ENCODE measurements at regions not wholly inside any gene's neighbourhood (a gene's known extent, or its start where the extent isn't known, plus 50 kb on each side); places are given as distances from the start of the nearest gene placed in this dataset.

DNA sequence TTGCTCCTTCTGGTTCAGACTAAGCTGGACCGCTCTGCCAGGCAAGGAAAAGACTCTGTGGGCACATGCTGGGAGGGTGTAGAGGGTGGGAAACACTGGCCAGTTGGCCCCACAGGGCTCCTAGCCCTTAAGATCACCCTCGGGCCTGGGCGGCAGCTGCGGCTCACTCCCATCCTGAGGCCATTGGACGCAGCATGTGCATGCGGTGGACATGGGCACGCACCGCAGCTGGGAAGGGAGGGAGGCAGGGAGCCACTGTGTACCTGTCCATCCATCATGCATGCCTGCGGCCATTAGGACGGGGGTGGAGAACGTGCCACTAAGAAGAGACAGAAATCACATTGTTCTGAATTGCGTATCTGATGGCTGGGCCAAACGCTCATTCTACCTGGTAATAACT, 140.1 kb upstream of the THBS2 start:
- no peaks in the 10 kb centered on the region for H3K36me3 ChIP-seq (ENCODE audit: control insufficient read depth in 2 of 2, extremely low read depth in 1 of 2, insufficient read depth in 2 of 2, low read length in 2 of 2)
- H2AFZ ChIP-seq (ENCODE audit: low read depth, low read length): no peak overlapping the region
- no peak overlapping the region for H3K4me2 ChIP-seq (ENCODE audit: insufficient read depth, low read length)
- peaks cover 2% of the 10 kb centered on the region for H3K9me3 ChIP-seq (replicated peaks; ENCODE audit: control insufficient read depth, insufficient read depth, low read length)
- intact Hi-C loops (cut with micrococcal nuclease): no loop called here
- FAIRE-seq (no peak), DNase-seq (ENCODE audit: low read depth, low spot score) (no peak)
- H3K4me1 ChIP-seq (ENCODE audit: control insufficient read depth, extremely low read depth, insufficient read depth, low read length): no peaks in the 10 kb centered on the region
- dilution Hi-C loops (cut with MboI; ENCODE audit: extremely low pct_ligation_motif_present, low sequenced_read_pairs): no loop called here
- no TSS peak for BruUV-seq (replicated peaks)
- no peak overlapping the region for H3K4me3 ChIP-seq (replicated peaks in 1 of 3; ENCODE audit: insufficient read depth in 1 of 3, low read depth in 1 of 3, low read length in 3 of 3)
- TF ChIP-seq JUN (IDR thresholded peaks at IDR 0.05; ENCODE audit: borderline replicate concordance, insufficient read depth, insufficient read length, low read depth): no peak
- TF ChIP-seq FOS (IDR thresholded peaks at IDR 0.05; ENCODE audit: borderline replicate concordance, insufficient read depth, low read length): no peak
- TF ChIP-seq EZH2 (IDR thresholded peaks at IDR 0.05; ENCODE audit: borderline replicate concordance, low read depth, low read length, severe bottlenecking): no peak
- no peak for TF ChIP-seq POLR2A (IDR thresholded peaks at IDR 0.05; ENCODE audit: low read depth, low read length)
- no peak for TF ChIP-seq MYC (IDR thresholded peaks at IDR 0.05; ENCODE audit: low read depth, low read length)
- TF ChIP-seq GATA2 (IDR thresholded peaks at IDR 0.05; ENCODE audit: insufficient read depth, insufficient read length, low read depth, low read length): no peak
- H3K9ac ChIP-seq (replicated peaks; ENCODE audit: extremely low read depth, insufficient read depth, low read length): no peak overlapping the region
- no peaks in the 10 kb centered on the region for H3K27me3 ChIP-seq (ENCODE audit: control insufficient read depth in 2 of 2, insufficient read depth in 2 of 2, low read length in 2 of 2)
- POLR2A ChIA-PET: no interaction called here
- no peak overlapping the region for H3K27ac ChIP-seq (ENCODE audit: insufficient read depth, low read depth, low read length)
- CTCF ChIA-PET: no interaction called here
- no peaks in the 10 kb centered on the region for H4K20me1 ChIP-seq (replicated peaks; ENCODE audit: control insufficient read depth, extremely low read depth, insufficient read depth, low read length)
- H3K79me2 ChIP-seq (ENCODE audit: control insufficient read depth, insufficient read depth, low read length): no peaks in the 10 kb centered on the region
- no peaks in the 10 kb centered on the region for H3K9me1 ChIP-seq (replicated peaks; ENCODE audit: control insufficient read depth, extremely low read depth, insufficient read depth, low read length)

- CTCF ChIA-PET: no interaction called here
- Histone ChIP-seq H3K27ac (ENCODE audit: insufficient read depth, low read depth, low read length) (no peak overlapping the region), H3K4me2 (ENCODE audit: insufficient read depth, low read length) (no peak overlapping the region), H2AFZ (ENCODE audit: low read depth, low read length) (no peak overlapping the region), H4K20me1 (replicated peaks; ENCODE audit: control insufficient read depth, extremely low read depth, insufficient read depth, low read length) (no peaks in the 10 kb centered on the region), H3K9ac (replicated peaks; ENCODE audit: extremely low read depth, insufficient read depth, low read length) (no peak overlapping the region), H3K36me3 (ENCODE audit: control insufficient read depth in 2 of 2, extremely low read depth in 1 of 2, insufficient read depth in 2 of 2, low read length in 2 of 2) (no peaks in the 10 kb centered on the region), H3K9me1 (replicated peaks; ENCODE audit: control insufficient read depth, extremely low read depth, insufficient read depth, low read length) (no peaks in the 10 kb centered on the region), H3K9me3 (replicated peaks; ENCODE audit: control insufficient read depth, insufficient read depth, low read length) (peaks cover 6% of the 10 kb centered on the region), H3K27me3 (ENCODE audit: control insufficient read depth in 2 of 2, insufficient read depth in 2 of 2, low read length in 2 of 2) (no peaks in the 10 kb centered on the region), H3K79me2 (ENCODE audit: control insufficient read depth, insufficient read depth, low read length) (no peaks in the 10 kb centered on the region), H3K4me3 (replicated peaks in 1 of 3; ENCODE audit: insufficient read depth in 1 of 3, low read depth in 1 of 3, low read length in 3 of 3) (no peak overlapping the region), H3K4me1 (ENCODE audit: control insufficient read depth, extremely low read depth, insufficient read depth, low read length) (no peaks in the 10 kb centered on the region)
- DNase-seq (ENCODE audit: low read depth, low spot score) (no peak), FAIRE-seq (no peak)
- dilution Hi-C loops (cut with MboI; ENCODE audit: extremely low pct_ligation_motif_present, low sequenced_read_pairs) (no loop called here), intact Hi-C loops (cut with micrococcal nuclease) (no loop called here)
- POLR2A ChIA-PET: no interaction called here
- no TSS peak for BruUV-seq (replicated peaks)
- TF ChIP-seq POLR2A (IDR thresholded peaks at IDR 0.05; ENCODE audit: low read depth, low read length): no peak
Measured at GRCh38 chr6:169391473-169392071, 137.9 kb upstream of the THBS2 start.

Data from endothelial cell of umbilical vein (primary cell).